ENCODE measurements at regions not wholly inside any gene's neighbourhood (a gene's known extent, or its start where the extent isn't known, plus 50 kb on each side); places are given as distances from the start of the nearest gene placed in this dataset.
A peak's percentile ranks its signal among the peaks of the same experiment; 100 is the strongest.

GRCh38 chr2:172234716-172235691 is 132.3 kb upstream of the DLX2 start:
- TF ChIP-seq RARB (CRISPR knock-in tag; IDR thresholded peaks at IDR 0.05) (no peak), ZFP30 (CRISPR knock-in tag; IDR thresholded peaks at IDR 0.05) (no peak), PATZ1 (CRISPR knock-in tag; IDR thresholded peaks at IDR 0.05; ENCODE audit: borderline replicate concordance) (no peak), OSR1 (CRISPR knock-in tag; IDR thresholded peaks at IDR 0.05) (no peak), TCF4 (CRISPR knock-in tag; IDR thresholded peaks at IDR 0.05; ENCODE audit: borderline replicate concordance) (no peak), PPARA (CRISPR knock-in tag; IDR thresholded peaks at IDR 0.05; ENCODE audit: borderline replicate concordance) (no peak), ARNTL (CRISPR knock-in tag; IDR thresholded peaks at IDR 0.05; ENCODE audit: borderline replicate concordance, low read depth) (no peak), ZC3H10 (CRISPR knock-in tag; IDR thresholded peaks at IDR 0.05) (no peak), POU6F1 (CRISPR knock-in tag; IDR thresholded peaks at IDR 0.05; ENCODE audit: borderline replicate concordance, low read depth) (no peak), ESRRG (CRISPR knock-in tag; IDR thresholded peaks at IDR 0.05) (no peak), GLIS3 (CRISPR knock-in tag; IDR thresholded peaks at IDR 0.05) (no peak), ISL1 (CRISPR knock-in tag; IDR thresholded peaks at IDR 0.05) (no peak), ZNF565 (CRISPR knock-in tag; conservative IDR thresholded peaks at IDR 0.05; ENCODE audit: low read depth) (no peak), ZNF8 (CRISPR knock-in tag; IDR thresholded peaks at IDR 0.05) (no peak), BACH2 (CRISPR knock-in tag; IDR thresholded peaks at IDR 0.05; ENCODE audit: borderline replicate concordance) (no peak), TOX (CRISPR knock-in tag; IDR thresholded peaks at IDR 0.05; ENCODE audit: borderline replicate concordance) (no peak), CSDC2 (CRISPR knock-in tag; IDR thresholded peaks at IDR 0.05) (no peak)
- peak; percentile 18; the same call in 2 of the 3 replicates for ATAC-seq

GRCh38 chr2:172239944-172240590 is 137.4 kb upstream of the DLX2 start:
- no peak for ATAC-seq
- TF ChIP-seq CSDC2 (CRISPR knock-in tag; IDR thresholded peaks at IDR 0.05) (no peak), RARB (CRISPR knock-in tag; IDR thresholded peaks at IDR 0.05) (no peak), ZNF70 (CRISPR knock-in tag; IDR thresholded peaks at IDR 0.05) (no peak), ZFP3 (CRISPR knock-in tag; IDR thresholded peaks at IDR 0.05) (no peak), TOX (CRISPR knock-in tag; IDR thresholded peaks at IDR 0.05; ENCODE audit: borderline replicate concordance) (no peak), BACH2 (CRISPR knock-in tag; IDR thresholded peaks at IDR 0.05; ENCODE audit: borderline replicate concordance) (no peak), POU6F1 (CRISPR knock-in tag; IDR thresholded peaks at IDR 0.05; ENCODE audit: borderline replicate concordance, low read depth) (no peak)

GRCh38 chr2:172241222-172241621 is 138.5 kb upstream of the DLX2 start:
- no peak for ATAC-seq
- TF ChIP-seq CSRNP3 (CRISPR knock-in tag; IDR thresholded peaks at IDR 0.05): no peak
- no peak for TF ChIP-seq BACH2 (CRISPR knock-in tag; IDR thresholded peaks at IDR 0.05; ENCODE audit: borderline replicate concordance)
- no peak for TF ChIP-seq SNAI2 (CRISPR knock-in tag; IDR thresholded peaks at IDR 0.05)
- no peak for TF ChIP-seq ZFP3 (CRISPR knock-in tag; IDR thresholded peaks at IDR 0.05)
- no peak for TF ChIP-seq ARNTL (CRISPR knock-in tag; IDR thresholded peaks at IDR 0.05; ENCODE audit: borderline replicate concordance, low read depth)
- no peak for TF ChIP-seq ZNF565 (CRISPR knock-in tag; conservative IDR thresholded peaks at IDR 0.05; ENCODE audit: low read depth)
- no peak for TF ChIP-seq ZC3H10 (CRISPR knock-in tag; IDR thresholded peaks at IDR 0.05)
- no peak for TF ChIP-seq TOX (CRISPR knock-in tag; IDR thresholded peaks at IDR 0.05; ENCODE audit: borderline replicate concordance)
- no peak for TF ChIP-seq POU6F1 (CRISPR knock-in tag; IDR thresholded peaks at IDR 0.05; ENCODE audit: borderline replicate concordance, low read depth)
- TF ChIP-seq GLIS3 (CRISPR knock-in tag; IDR thresholded peaks at IDR 0.05): no peak
- TF ChIP-seq CREB5 (CRISPR knock-in tag; IDR thresholded peaks at IDR 0.05; ENCODE audit: low read depth): no peak
- no peak for TF ChIP-seq RARB (CRISPR knock-in tag; IDR thresholded peaks at IDR 0.05)

Data from SK-N-SH treated with all-trans-retinoic acid at 6 μM for 48 hours (cell line).